Fibroblast of the aortic adventitia (primary cell): ENCODE measurements at regions not wholly inside any gene's neighbourhood (a gene's known extent, or its start where the extent isn't known, plus 50 kb on each side); places are given as distances from the start of the nearest gene placed in this dataset.
"Not testable (repeated sequence)": the region's sequence is repeated elsewhere in the genome, so short reads cannot be mapped to it uniquely, and the experiment has no call there.

Experiments used
- DNase-seq: peaks from one replicate; pipeline ENCODE4 v3.0.0-alpha.2; 2010; ENCODE audit warnings: low read depth
- H3K4me3 ChIP-seq: 2 replicates; pipeline ENCODE4 v1.5.1; 2011; ENCODE audit warnings: low read depth, mild to moderate bottlenecking, control low read depth, low read length, moderate library complexity
- CTCF ChIP-seq: IDR thresholded peaks from 2 replicates; pipeline ENCODE4 v1.5.1; 2011; ENCODE audit warnings: mild to moderate bottlenecking, low read length, control low read depth, inconsistent platforms; ENCODE audit not compliant: insufficient read depth

- DNase-seq = no peak
- no peak for TF ChIP-seq CTCF
- no peak overlapping the region for H3K4me3 ChIP-seq
Measured at GRCh38 chr2:183543222-183543621, 419.0 kb downstream of the NUP35 start.

- no peak for DNase-seq
- TF ChIP-seq CTCF = no peak
- no peak overlapping the region for H3K4me3 ChIP-seq
Measured at GRCh38 chr2:183543731-183544130, 419.5 kb downstream of the NUP35 start.

- H3K4me3 ChIP-seq, DNase-seq: not testable (repeated sequence)
Measured at GRCh38 chr2:183546560-183547350, 422.5 kb downstream of the NUP35 start.

GRCh38 chr2:183552716-183553115 is 428.5 kb downstream of the NUP35 start:
- TF ChIP-seq CTCF = no peak
- no peak for DNase-seq
- H3K4me3 ChIP-seq = no peak overlapping the region

GRCh38 chr2:183564726-183565125 is 440.5 kb downstream of the NUP35 start:
- no peak for TF ChIP-seq CTCF
- no peak overlapping the region for H3K4me3 ChIP-seq
- no peak for DNase-seq

- TF ChIP-seq CTCF = no peak
- H3K4me3 ChIP-seq = no peak overlapping the region
- no peak for DNase-seq
Measured at GRCh38 chr2:183575481-183575880, 451.2 kb downstream of the NUP35 start.

GRCh38 chr2:183579686-183580085 is 455.4 kb downstream of the NUP35 start:
- no peak overlapping the region for H3K4me3 ChIP-seq
- TF ChIP-seq CTCF = no peak
- DNase-seq = no peak
